ENCODE measurements at regions not wholly inside any gene's neighbourhood (a gene's known extent, or its start where the extent isn't known, plus 50 kb on each side); places are given as distances from the start of the nearest gene placed in this dataset.

- Histone ChIP-seq H3K27me3 (ENCODE audit: insufficient read depth, low read length) (no peaks in the 10 kb centered on the region; the same call in 1 of the 2 replicates), H3K4me1 (ENCODE audit: insufficient read depth, low read length) (no peaks in the 10 kb centered on the region), H3K36me3 (ENCODE audit: insufficient read depth, low read depth, low read length) (no peaks in the 10 kb centered on the region), H3K9me3 (ENCODE audit: insufficient read depth, low read depth, low read length) (no peaks in the 10 kb centered on the region), H3K9ac (ENCODE audit: low read depth, low read length) (no peak overlapping the region), H3K4me3 (ENCODE audit: low read length) (no peak overlapping the region), H3K27ac (ENCODE audit: low read length) (no peak overlapping the region)
These were observed 298.3 kb downstream of the CDH11 start for GRCh38 chr16:64823481-64824075.

DNA sequence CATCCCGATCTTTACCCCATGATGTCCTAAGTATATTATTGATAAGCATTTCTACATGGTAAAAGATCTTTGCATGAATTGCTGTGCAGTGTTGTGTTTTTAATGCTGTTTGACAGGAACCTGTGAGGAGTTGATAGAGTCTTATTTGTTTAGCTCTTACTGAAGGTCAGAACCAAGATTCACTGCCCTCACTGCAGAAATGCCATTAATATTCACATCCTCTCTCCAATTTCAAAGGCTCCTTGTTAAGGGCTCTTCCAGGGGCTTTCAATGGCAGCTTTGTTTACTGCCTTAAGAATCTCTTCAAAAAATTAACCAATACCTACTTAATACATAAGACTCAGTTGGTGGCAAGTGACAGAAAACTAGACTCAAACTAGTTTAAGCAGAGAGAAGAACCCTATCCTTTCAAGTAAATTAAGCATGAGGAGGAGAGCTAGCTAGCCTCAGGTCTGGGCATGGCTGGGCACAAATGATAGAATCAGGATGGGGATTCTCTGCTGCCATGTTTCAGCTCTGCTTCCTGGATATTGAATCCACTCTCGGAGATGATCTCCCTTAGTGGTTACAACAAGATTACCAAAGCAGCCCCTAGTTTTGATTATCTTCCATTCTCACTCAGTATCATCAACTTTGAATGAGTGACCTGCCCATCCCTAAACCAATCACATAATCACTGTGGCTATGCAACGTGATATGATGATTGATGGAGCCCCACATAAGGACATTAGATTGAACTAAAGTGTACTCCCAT lies 311.8 kb downstream of the CDH11 start:
- Histone ChIP-seq H3K9me3 (ENCODE audit: insufficient read depth, low read depth, low read length) (no peaks in the 10 kb centered on the region), H3K4me3 (ENCODE audit: low read length) (no peak overlapping the region), H3K9ac (ENCODE audit: low read depth, low read length) (no peak overlapping the region), H3K27ac (ENCODE audit: low read length) (no peak overlapping the region), H3K36me3 (ENCODE audit: insufficient read depth, low read depth, low read length) (no peaks in the 10 kb centered on the region), H3K4me1 (ENCODE audit: insufficient read depth, low read length) (no peaks in the 10 kb centered on the region), H3K27me3 (ENCODE audit: insufficient read depth, low read length) (no peaks in the 10 kb centered on the region)

- H3K9me3 ChIP-seq (ENCODE audit: insufficient read depth, low read depth, low read length): no peaks in the 10 kb centered on the region
- H3K27ac ChIP-seq (ENCODE audit: low read length): no peak overlapping the region
- H3K9ac ChIP-seq (ENCODE audit: low read depth, low read length): no peak overlapping the region
- no peaks in the 10 kb centered on the region for H3K27me3 ChIP-seq (ENCODE audit: insufficient read depth, low read length)
- H3K4me1 ChIP-seq (ENCODE audit: insufficient read depth, low read length): no peaks in the 10 kb centered on the region
- H3K36me3 ChIP-seq (ENCODE audit: insufficient read depth, low read depth, low read length): no peaks in the 10 kb centered on the region
- no peak overlapping the region for H3K4me3 ChIP-seq (ENCODE audit: low read length)
These were observed 313.4 kb downstream of the CDH11 start for GRCh38 chr16:64808474-64808873.

DNA sequence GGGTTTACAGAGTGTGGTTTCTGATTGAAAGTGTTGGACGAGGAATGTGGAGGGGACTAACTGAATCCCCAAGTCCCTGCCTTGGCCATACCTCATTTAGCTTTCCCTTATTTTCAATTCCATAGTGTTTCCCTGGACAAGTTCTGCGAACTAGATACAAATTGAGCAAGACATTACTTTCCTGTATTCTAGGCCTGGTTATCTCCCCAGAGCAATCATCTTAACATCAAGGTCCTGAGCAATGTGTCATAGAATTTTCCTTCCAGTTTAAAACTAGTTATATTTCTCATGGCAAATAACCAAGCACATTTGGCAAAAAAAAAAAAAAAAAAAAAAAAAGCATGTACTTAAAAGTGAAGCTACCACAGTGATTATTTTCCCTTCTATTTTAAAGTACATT lies 330.1 kb downstream of the CDH11 start:
- H3K36me3 ChIP-seq (ENCODE audit: insufficient read depth, low read depth, low read length): no peaks in the 10 kb centered on the region
- H3K9me3 ChIP-seq (ENCODE audit: insufficient read depth, low read depth, low read length): no peaks in the 10 kb centered on the region
- no peak overlapping the region for H3K4me3 ChIP-seq (ENCODE audit: low read length)
- H3K9ac ChIP-seq (ENCODE audit: low read depth, low read length): no peak overlapping the region
- H3K4me1 ChIP-seq (ENCODE audit: insufficient read depth, low read length): no peaks in the 10 kb centered on the region
- no peak overlapping the region for H3K27ac ChIP-seq (ENCODE audit: low read length)
- H3K27me3 ChIP-seq (ENCODE audit: insufficient read depth, low read length): no peaks in the 10 kb centered on the region

- Histone ChIP-seq H3K4me1 (ENCODE audit: insufficient read depth, low read length) (no peaks in the 10 kb centered on the region), H3K9me3 (ENCODE audit: insufficient read depth, low read depth, low read length) (no peaks in the 10 kb centered on the region), H3K4me3 (ENCODE audit: low read length) (no peak overlapping the region), H3K27ac (ENCODE audit: low read length) (no peak overlapping the region), H3K27me3 (ENCODE audit: insufficient read depth, low read length) (no peaks in the 10 kb centered on the region), H3K36me3 (ENCODE audit: insufficient read depth, low read depth, low read length) (no peaks in the 10 kb centered on the region), H3K9ac (ENCODE audit: low read depth, low read length) (no peak overlapping the region)
These were observed 337.2 kb downstream of the CDH11 start for GRCh38 chr16:64784635-64785034.

DNA sequence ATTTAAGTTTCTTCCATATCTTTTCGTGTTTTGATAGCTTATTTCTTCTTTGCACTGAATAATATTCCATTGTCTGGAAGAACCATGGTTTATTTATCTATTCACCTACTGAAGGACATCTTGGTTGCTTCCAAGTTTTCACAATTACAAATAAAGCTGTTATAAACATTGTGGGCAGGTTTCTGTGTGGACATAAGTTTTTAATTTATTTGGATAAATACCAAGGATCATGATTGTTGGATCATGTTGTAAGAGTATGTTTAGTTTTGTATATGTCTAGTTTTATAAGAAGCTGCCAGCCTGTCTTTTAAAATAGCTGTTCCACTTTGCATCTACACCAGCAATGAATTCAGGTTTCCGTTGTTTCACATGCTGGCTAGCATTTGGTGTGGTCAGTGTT lies 339.4 kb downstream of the CDH11 start:
- Histone ChIP-seq H3K9ac (ENCODE audit: low read depth, low read length) (no peak overlapping the region), H3K9me3 (ENCODE audit: insufficient read depth, low read depth, low read length) (no peaks in the 10 kb centered on the region), H3K27ac (ENCODE audit: low read length) (no peak overlapping the region), H3K4me1 (ENCODE audit: insufficient read depth, low read length) (no peaks in the 10 kb centered on the region), H3K27me3 (ENCODE audit: insufficient read depth, low read length) (no peaks in the 10 kb centered on the region), H3K4me3 (ENCODE audit: low read length) (no peak overlapping the region), H3K36me3 (ENCODE audit: insufficient read depth, low read depth, low read length) (no peaks in the 10 kb centered on the region)

GRCh38 chr16:64780445-64780844 lies 341.4 kb downstream of the CDH11 start:
- Histone ChIP-seq H3K9me3 (ENCODE audit: insufficient read depth, low read depth, low read length) (no peaks in the 10 kb centered on the region), H3K27me3 (ENCODE audit: insufficient read depth, low read length) (no peaks in the 10 kb centered on the region), H3K4me3 (ENCODE audit: low read length) (no peak overlapping the region), H3K4me1 (ENCODE audit: insufficient read depth, low read length) (no peaks in the 10 kb centered on the region), H3K36me3 (ENCODE audit: insufficient read depth, low read depth, low read length) (no peaks in the 10 kb centered on the region), H3K9ac (ENCODE audit: low read depth, low read length) (no peak overlapping the region), H3K27ac (ENCODE audit: low read length) (no peak overlapping the region)

- Histone ChIP-seq H3K4me3 (ENCODE audit: low read length) (no peak overlapping the region), H3K9ac (ENCODE audit: low read depth, low read length) (no peak overlapping the region), H3K36me3 (ENCODE audit: insufficient read depth, low read depth, low read length) (no peaks in the 10 kb centered on the region), H3K27me3 (ENCODE audit: insufficient read depth, low read length) (no peaks in the 10 kb centered on the region), H3K9me3 (ENCODE audit: insufficient read depth, low read depth, low read length) (no peaks in the 10 kb centered on the region), H3K27ac (ENCODE audit: low read length) (no peak overlapping the region), H3K4me1 (ENCODE audit: insufficient read depth, low read length) (no peaks in the 10 kb centered on the region)
These were observed 343.1 kb downstream of the CDH11 start for GRCh38 chr16:64778777-64779176.

DNA sequence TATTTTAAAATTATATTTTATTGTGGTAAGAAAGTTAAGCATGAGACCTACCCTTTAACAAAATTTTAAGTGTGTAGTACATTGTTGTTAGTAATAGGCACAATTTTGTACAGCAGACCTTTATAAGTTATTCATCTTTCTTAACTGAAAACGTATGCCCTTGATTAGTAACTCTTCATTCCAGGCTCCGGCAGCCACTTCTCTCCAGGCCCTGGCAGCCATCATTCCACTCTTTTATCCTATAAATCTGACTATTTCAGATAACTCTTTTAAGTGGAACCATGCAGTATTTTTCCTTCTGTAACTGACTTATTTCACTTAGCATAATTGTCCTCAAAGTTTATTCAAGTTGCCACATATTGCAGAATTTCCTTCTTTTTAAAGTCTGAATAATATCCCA lies 348.2 kb downstream of the CDH11 start:
- Histone ChIP-seq H3K36me3 (ENCODE audit: insufficient read depth, low read depth, low read length) (no peaks in the 10 kb centered on the region), H3K9me3 (ENCODE audit: insufficient read depth, low read depth, low read length) (no peaks in the 10 kb centered on the region), H3K4me1 (ENCODE audit: insufficient read depth, low read length) (no peaks in the 10 kb centered on the region), H3K4me3 (ENCODE audit: low read length) (no peak overlapping the region), H3K9ac (ENCODE audit: low read depth, low read length) (no peak overlapping the region), H3K27ac (ENCODE audit: low read length) (no peak overlapping the region), H3K27me3 (ENCODE audit: insufficient read depth, low read length) (no peaks in the 10 kb centered on the region)

- Histone ChIP-seq H3K9ac (ENCODE audit: low read depth, low read length) (no peak overlapping the region), H3K27ac (ENCODE audit: low read length) (no peak overlapping the region), H3K4me1 (ENCODE audit: insufficient read depth, low read length) (no peaks in the 10 kb centered on the region), H3K4me3 (ENCODE audit: low read length) (no peak overlapping the region), H3K36me3 (ENCODE audit: insufficient read depth, low read depth, low read length) (no peaks in the 10 kb centered on the region), H3K27me3 (ENCODE audit: insufficient read depth, low read length) (no peaks in the 10 kb centered on the region), H3K9me3 (ENCODE audit: insufficient read depth, low read depth, low read length) (no peaks in the 10 kb centered on the region)
These were observed 348.7 kb downstream of the CDH11 start for GRCh38 chr16:64773184-64773583.

GRCh38 chr16:64771273-64771672 lies 350.6 kb downstream of the CDH11 start:
- no peaks in the 10 kb centered on the region for H3K4me1 ChIP-seq (ENCODE audit: insufficient read depth, low read length)
- no peak overlapping the region for H3K4me3 ChIP-seq (ENCODE audit: low read length)
- H3K27ac ChIP-seq (ENCODE audit: low read length): no peak overlapping the region
- H3K36me3 ChIP-seq (ENCODE audit: insufficient read depth, low read depth, low read length): no peaks in the 10 kb centered on the region
- no peaks in the 10 kb centered on the region for H3K9me3 ChIP-seq (ENCODE audit: insufficient read depth, low read depth, low read length)
- no peak overlapping the region for H3K9ac ChIP-seq (ENCODE audit: low read depth, low read length)
- H3K27me3 ChIP-seq (ENCODE audit: insufficient read depth, low read length): no peaks in the 10 kb centered on the region

DNA sequence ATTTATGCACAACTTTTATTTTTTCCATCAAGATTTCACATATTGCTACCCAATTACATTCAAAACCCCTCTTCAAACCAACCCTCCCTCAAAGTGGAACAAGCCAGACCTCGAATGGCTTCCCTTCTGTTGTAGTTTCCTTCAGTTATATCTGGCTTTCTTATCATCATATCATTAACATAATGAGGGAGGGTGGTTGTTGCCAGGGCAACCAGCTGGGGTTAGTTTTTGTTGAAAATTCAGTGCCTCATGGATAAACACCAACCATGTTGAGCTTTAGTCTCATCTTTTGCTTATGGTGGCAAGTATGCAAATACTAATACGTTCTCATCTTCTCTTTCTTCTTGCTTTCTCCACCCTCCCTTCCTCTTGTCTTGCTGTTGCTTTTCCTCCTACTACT lies 359.7 kb downstream of the CDH11 start:
- Histone ChIP-seq H3K4me1 (ENCODE audit: insufficient read depth, low read length) (no peaks in the 10 kb centered on the region), H3K4me3 (ENCODE audit: low read length) (no peak overlapping the region), H3K27ac (ENCODE audit: low read length) (no peak overlapping the region), H3K9ac (ENCODE audit: low read depth, low read length) (no peak overlapping the region), H3K36me3 (ENCODE audit: insufficient read depth, low read depth, low read length) (no peaks in the 10 kb centered on the region), H3K27me3 (ENCODE audit: insufficient read depth, low read length) (no peaks in the 10 kb centered on the region), H3K9me3 (ENCODE audit: insufficient read depth, low read depth, low read length) (no peaks in the 10 kb centered on the region)

Measured in iPS-20b (cell line).